ENCODE measurements at regions not wholly inside any gene's neighbourhood (a gene's known extent, or its start where the extent isn't known, plus 50 kb on each side); places are given as distances from the start of the nearest gene placed in this dataset.

DNA sequence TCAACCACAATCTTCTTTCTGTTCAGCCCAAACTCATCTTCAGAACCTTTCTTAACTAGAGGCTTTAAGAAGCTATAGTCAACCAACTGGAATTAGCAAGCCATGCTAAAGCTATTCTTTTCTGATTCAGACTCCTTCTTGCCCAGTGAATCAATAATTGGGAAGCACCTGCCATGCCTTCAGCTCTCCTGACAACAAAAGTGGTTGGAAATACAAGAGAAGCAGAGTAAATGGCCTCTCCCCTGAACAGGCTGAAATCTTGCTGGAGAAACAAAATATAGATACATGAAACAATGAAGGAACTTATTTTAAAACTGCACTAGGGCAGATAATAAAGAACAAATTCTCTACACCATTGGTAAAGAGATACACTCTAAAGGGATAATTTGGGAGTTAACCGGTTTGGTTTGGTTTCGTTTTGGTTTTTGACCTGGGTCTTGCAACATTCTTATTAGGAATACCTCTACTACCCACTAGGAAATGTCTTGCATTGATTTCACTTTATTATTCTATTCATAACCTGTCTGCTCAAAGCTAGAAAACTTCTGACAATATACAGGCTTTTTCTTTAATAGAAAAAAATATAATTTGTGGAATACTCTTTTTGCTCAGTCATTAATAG is 173.6 kb upstream of the DYNLRB2 start:
- ChIA-PET POLR2A (ENCODE audit: low non-redundant PET) (no interaction called here), CTCF (no interaction called here)
- TF ChIP-seq CTCF (conservative IDR thresholded peaks at IDR 0.05; ENCODE audit: low read depth, low read length) (no peak), EZH2 (IDR thresholded peaks at IDR 0.05; ENCODE audit: borderline replicate concordance, low read depth, low read length, poor library complexity, severe bottlenecking) (no peak)
- intact Hi-C loops (cut with micrococcal nuclease; ENCODE audit: unreplicated experiment), result no loop called here
- H3K36me3 ChIP-seq (ENCODE audit: insufficient read depth, low read length, poor library complexity, severe bottlenecking), result no peaks in the 10 kb centered on the region
- no peaks in the 10 kb centered on the region for H3K4me1 ChIP-seq (ENCODE audit: insufficient read depth, low read length, poor library complexity, severe bottlenecking)
- no peak overlapping the region for H3K4me3 ChIP-seq (ENCODE audit: low read depth, low read length, poor library complexity, severe bottlenecking)
- H3K27me3 ChIP-seq (replicated peaks; ENCODE audit: insufficient read depth, low read depth, low read length, poor library complexity), result no peaks in the 10 kb centered on the region
- DNase-seq (ENCODE audit: low spot score), result no peak
- no peaks in the 10 kb centered on the region for H3K9me3 ChIP-seq (ENCODE audit: low read depth, low read length, poor library complexity, severe bottlenecking)
- no peak overlapping the region for H3K27ac ChIP-seq (ENCODE audit: low read depth, low read length, poor library complexity, severe bottlenecking)
- no TSS peak for BruUV-seq (replicated peaks)

- H3K27ac ChIP-seq (ENCODE audit: low read depth, low read length, poor library complexity, severe bottlenecking), result no peak overlapping the region
- intact Hi-C loops (cut with micrococcal nuclease; ENCODE audit: unreplicated experiment), result no loop called here
- POLR2A ChIA-PET (ENCODE audit: low non-redundant PET), result no interaction called here
- BruUV-seq (replicated peaks), result no TSS peak
- no peak overlapping the region for H3K4me3 ChIP-seq (ENCODE audit: low read depth, low read length, poor library complexity, severe bottlenecking)
- no peaks in the 10 kb centered on the region for H3K27me3 ChIP-seq (replicated peaks; ENCODE audit: insufficient read depth, low read depth, low read length, poor library complexity)
- no peak for DNase-seq (ENCODE audit: low spot score)
- CTCF ChIA-PET, result no interaction called here
- H3K4me1 ChIP-seq (ENCODE audit: insufficient read depth, low read length, poor library complexity, severe bottlenecking), result no peaks in the 10 kb centered on the region
- no peaks in the 10 kb centered on the region for H3K36me3 ChIP-seq (ENCODE audit: insufficient read depth, low read length, poor library complexity, severe bottlenecking)
- no peaks in the 10 kb centered on the region for H3K9me3 ChIP-seq (ENCODE audit: low read depth, low read length, poor library complexity, severe bottlenecking)
- TF ChIP-seq CTCF (conservative IDR thresholded peaks at IDR 0.05; ENCODE audit: low read depth, low read length) (no peak), EZH2 (IDR thresholded peaks at IDR 0.05; ENCODE audit: borderline replicate concordance, low read depth, low read length, poor library complexity, severe bottlenecking) (no peak)
These were observed 174.8 kb upstream of the DYNLRB2 start for GRCh38 chr16:80366023-80366422.

DNA sequence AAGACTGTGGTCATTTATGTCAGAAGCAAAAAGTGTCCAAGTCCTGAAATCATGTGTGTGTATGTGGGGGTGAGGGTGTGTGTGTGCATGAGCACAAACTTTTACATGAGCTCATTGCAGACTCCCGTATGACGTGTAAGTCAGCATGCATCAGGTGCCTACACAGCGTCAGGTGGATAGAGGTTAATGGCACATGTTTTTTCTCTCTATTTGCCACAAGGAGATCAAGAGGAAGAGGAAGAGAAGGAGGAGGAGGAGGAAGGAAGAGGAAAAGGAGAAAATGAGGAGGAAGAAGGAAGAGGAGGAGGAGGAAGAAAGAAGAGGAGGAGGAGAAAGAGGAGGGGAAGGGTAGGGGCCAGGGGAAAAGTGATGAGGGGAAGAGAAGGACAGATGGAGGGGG is 178.0 kb upstream of the DYNLRB2 start:
- TF ChIP-seq CTCF (conservative IDR thresholded peaks at IDR 0.05; ENCODE audit: low read depth, low read length) (no peak), EZH2 (IDR thresholded peaks at IDR 0.05; ENCODE audit: borderline replicate concordance, low read depth, low read length, poor library complexity, severe bottlenecking) (no peak)
- H3K27me3 ChIP-seq (replicated peaks; ENCODE audit: insufficient read depth, low read depth, low read length, poor library complexity), result no peaks in the 10 kb centered on the region
- H3K36me3 ChIP-seq (ENCODE audit: insufficient read depth, low read length, poor library complexity, severe bottlenecking), result no peaks in the 10 kb centered on the region
- no peaks in the 10 kb centered on the region for H3K9me3 ChIP-seq (ENCODE audit: low read depth, low read length, poor library complexity, severe bottlenecking)
- DNase-seq (ENCODE audit: low spot score), result no peak
- intact Hi-C loops (cut with micrococcal nuclease; ENCODE audit: unreplicated experiment), result no loop called here
- CTCF ChIA-PET, result no interaction called here
- H3K27ac ChIP-seq (ENCODE audit: low read depth, low read length, poor library complexity, severe bottlenecking), result no peak overlapping the region
- BruUV-seq (replicated peaks), result no TSS peak
- POLR2A ChIA-PET (ENCODE audit: low non-redundant PET), result no interaction called here
- H3K4me3 ChIP-seq (ENCODE audit: low read depth, low read length, poor library complexity, severe bottlenecking), result no peak overlapping the region
- H3K4me1 ChIP-seq (ENCODE audit: insufficient read depth, low read length, poor library complexity, severe bottlenecking), result no peaks in the 10 kb centered on the region
